Stimulated activated naive CD4-positive, alpha-beta T cell treated with Interleukin-2 at 50 U/mL for 16 hours (primary cell): ENCODE measurements at regions not wholly inside any gene's neighbourhood (a gene's known extent, or its start where the extent isn't known, plus 50 kb on each side); places are given as distances from the start of the nearest gene placed in this dataset.
"Not testable (repeated sequence)": the region's sequence is repeated elsewhere in the genome, so short reads cannot be mapped to it uniquely, and the experiment has no call there.

Experiments
- DNase-seq: peaks from one replicate; lab custom pipeline; 2025; lab: John Stamatoyannopoulos, UW

- no peak for DNase-seq
These were observed 59.8 kb upstream of the C5orf63 start for GRCh38 chr5:127133071-127133470.

- no peak for DNase-seq
These were observed 63.6 kb upstream of the C5orf63 start for GRCh38 chr5:127136908-127137307.

DNA sequence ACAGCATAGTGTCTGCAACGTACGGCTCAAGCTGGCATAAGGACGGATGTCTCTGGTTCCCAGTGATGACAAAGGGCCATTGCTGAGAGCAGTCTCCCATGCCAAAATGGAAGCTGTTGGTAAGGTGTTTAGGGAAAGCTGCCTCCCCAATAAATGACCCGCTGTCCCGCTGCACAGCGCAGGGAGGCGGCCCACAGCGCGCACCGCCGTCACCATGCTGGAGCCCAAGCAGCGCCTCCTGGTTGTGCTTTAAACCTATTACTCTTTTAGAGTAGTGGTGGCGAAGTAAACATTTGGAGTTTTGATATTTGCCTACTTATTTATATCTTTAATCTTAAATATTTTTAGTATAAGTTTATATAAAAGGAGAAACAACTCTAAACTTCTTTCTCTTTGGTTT is 70.4 kb upstream of the C5orf63 start:
- no peak for DNase-seq

DNA sequence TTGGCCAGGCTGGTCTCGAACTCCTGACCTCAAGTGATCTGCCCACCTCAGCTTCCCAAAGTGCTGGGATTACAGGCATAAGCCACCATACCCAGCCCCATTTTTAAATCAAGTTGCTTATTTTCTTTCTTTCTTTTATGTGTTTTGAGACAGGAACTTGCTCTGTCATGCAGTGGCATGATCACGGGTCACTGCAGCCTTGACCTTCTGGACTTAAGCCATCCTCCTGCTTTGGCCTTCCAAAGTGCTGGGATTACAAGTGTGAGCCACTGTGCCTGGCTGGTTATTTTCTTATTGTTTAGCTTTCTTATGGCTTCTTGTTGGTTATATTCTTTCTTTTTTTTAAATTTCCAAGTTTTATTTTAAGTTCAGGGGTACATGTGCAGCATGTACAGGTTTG is 79.7 kb upstream of the C5orf63 start:
- no peak for DNase-seq

- no peak for DNase-seq
These were observed 80.2 kb upstream of the C5orf63 start for GRCh38 chr5:127153521-127153920.

DNA sequence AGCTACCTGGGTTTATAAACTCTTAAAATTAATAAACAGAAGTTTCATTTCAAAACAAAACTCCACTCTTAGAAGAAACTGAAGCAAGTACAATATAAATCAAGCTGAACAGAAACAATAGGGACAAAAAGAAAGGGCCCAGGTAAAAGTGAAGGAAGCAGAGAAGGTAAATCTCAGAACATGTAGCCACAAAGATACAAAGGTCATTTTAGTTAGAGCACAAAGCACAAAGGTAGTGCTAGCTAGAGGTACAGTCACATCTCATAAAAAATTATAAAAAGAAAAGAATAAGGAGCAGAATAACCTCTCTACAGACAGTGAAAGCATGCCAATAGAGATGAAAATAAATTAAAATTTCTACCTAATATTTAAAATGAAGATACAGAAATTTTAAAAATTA is 90.4 kb upstream of the C5orf63 start:
- no peak for DNase-seq

DNA sequence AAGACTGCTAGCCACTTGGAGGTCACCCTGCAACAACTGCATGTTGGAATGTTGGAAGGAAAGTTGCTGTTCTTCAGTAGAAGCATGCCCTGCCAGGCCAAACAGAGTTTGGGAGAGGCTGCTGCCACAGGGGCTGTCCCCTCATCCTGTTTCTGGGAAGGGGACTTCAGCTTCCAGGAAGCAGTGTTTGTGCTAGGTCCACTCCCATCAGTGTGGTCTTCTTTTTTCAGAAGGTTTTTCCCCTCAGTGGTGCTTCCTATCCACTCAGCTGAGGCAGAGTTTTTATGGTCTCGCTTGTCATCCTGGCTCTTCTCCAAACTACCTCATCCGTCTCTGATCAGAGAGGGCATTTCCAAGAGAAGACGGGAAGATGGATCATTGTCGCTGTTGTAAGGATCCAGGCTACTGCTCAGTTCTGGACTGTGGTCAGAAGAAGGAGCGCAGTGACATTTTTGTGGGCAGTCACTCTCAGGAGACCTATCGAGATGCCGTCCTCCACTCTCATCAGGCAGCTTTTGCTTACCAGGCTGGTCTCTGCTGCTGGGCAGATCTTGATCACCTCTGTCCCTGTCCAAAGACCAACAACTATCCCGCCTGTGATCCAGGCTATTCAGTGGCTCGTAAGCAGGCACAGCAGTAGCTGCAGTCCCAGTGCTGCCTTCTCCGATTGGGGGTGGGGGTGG is 97.8 kb upstream of the C5orf63 start:
- no peak for DNase-seq

GRCh38 chr5:127176769-127177168 is 103.5 kb upstream of the C5orf63 start:
- DNase-seq = no peak

DNA sequence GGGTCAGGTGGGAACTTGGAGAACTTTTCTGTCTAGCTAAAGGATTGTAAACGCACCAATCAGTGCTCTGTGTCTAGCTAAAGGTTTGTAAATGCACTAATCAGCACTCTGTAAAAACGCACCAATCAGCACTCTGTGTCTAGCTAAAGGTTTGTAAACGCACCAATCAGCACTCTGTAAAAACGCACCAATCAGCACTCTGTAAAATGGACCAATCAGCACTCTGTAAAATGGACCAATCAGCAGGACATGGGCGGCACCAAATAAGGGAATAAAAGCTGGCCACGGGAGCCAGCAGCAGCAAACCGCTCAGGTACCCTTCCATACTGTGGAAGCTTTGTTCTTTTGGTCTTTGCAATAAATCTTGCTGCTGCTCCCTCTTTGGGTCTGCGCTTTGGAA is 108.0 kb upstream of the MEGF10 start:
- DNase-seq = not testable (repeated sequence)

DNA sequence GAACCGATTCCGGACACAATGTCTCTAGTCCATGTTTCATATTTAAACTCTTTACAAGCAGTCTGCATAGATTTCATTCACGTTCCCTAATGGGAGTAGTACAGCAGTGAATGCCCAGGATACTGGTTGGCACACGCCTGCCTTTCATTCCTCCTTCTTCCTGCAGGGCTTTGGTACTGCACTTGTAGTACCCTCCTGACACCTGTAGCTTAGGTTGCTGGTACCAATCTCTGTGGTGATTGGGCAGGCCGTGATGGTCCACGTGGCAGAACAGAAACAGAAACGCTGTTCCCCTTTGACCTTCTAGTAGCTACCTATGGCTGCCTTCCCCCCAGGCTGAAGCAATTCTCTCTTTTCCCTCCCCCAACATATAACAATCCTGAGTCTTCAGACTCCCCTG is 107.3 kb upstream of the MEGF10 start:
- no peak for DNase-seq

GRCh38 chr5:127184851-127185250 is 105.7 kb upstream of the MEGF10 start:
- no peak for DNase-seq

GRCh38 chr5:127186657-127187056 is 103.9 kb upstream of the MEGF10 start:
- no peak for DNase-seq

DNA sequence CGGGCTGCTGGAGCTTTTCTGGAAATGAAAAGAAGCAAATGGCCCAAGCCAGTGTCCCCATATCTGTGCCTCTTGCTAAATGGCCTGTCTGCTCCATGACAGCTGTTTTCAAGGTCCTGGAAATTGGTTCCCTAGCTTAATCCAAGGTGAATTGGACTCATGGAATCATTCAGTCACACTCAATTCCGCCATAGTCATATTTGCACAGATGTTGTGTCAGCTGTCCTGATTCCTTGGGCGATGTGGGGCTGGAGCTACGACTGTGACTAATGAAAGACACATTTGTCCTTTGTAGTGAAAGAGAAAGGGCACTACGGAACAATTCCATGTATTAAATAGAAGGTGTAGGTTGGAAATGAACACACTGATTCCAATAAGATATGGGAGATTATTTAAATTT is 102.9 kb upstream of the MEGF10 start:
- DNase-seq = no peak

GRCh38 chr5:127192150-127192549 is 98.4 kb upstream of the MEGF10 start:
- no peak for DNase-seq

DNA sequence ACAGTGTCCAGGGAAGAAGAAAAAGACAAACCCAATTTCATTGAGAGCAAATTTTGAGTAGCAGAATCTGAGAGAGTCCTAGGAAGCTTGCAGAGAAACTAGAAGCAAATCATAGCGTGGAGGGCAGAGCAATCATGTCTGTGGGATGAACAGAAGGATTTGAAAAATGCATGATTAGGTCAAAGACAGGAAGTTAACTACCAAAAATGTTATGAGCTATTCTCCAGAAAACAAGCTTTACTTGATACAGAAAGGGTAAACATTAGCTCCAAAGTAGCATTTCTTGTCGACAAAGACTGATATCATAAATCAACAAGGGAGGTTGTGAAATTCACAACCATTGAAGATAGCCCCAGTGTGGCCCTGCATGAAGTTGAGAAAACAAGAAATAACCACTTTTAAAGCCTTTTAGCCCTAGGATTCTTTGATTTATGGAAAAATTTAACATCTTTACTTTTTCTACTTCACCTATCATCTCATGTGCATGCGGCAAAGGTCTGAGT is 97.7 kb upstream of the MEGF10 start:
- no peak for DNase-seq

DNA sequence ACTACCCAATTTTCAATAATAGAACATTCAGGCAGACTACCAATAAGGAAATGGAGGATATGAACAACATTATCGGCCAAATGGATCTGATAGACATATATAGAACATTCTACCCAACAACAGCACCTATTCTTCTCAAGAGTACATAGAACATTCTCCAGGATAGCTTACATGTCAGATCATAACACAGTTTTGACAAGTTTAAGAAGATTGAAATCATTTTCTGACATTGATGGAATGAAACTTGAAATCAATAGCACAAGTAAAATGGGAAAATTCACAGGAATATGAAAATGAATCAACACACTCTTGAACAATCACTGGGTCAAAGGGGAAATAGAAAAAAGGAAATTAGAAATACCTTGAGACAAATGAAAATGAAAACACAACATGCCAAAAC is 94.6 kb upstream of the MEGF10 start:
- DNase-seq = no peak

DNA sequence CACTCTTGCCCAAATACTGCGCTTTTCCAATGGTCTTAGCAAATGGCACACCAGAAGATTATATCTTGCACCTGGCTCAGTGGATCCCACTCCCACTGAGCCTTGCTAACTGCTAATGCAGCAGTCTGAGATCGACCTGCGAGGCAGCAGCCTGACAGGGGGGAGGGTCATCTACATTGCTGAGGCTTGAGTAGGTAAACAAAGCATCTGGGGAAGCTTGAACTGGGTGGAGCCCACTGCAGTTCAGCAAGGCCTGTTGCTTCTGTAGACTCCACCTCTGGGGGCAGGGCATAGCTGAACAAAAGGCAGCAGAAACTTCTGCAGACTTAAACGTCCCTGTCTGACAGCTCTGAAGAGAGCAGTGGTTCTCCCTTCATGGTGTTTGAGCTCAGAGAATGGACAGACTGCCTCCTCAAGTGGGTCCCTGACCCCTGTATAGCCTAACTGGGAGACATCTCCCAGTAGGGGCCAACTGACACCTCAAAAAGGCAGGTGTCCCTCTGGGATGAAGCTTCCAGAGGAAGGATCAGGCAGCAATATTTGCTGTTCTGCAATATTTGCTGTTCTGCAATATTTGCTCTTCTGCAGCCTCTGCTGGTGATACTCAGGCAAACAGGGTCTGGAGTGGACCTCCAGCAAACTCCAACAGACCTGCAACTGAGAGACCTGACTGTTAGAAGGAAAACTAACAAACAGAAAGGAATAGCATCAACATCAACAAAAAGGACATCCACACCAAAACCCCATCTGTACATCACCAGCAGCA is 93.0 kb upstream of the MEGF10 start:
- not testable (repeated sequence) for DNase-seq

- DNase-seq = not testable (repeated sequence)
These were observed 87.9 kb upstream of the MEGF10 start for GRCh38 chr5:127202738-127203137.

GRCh38 chr5:127203818-127204217 is 86.8 kb upstream of the MEGF10 start:
- no peak for DNase-seq

DNA sequence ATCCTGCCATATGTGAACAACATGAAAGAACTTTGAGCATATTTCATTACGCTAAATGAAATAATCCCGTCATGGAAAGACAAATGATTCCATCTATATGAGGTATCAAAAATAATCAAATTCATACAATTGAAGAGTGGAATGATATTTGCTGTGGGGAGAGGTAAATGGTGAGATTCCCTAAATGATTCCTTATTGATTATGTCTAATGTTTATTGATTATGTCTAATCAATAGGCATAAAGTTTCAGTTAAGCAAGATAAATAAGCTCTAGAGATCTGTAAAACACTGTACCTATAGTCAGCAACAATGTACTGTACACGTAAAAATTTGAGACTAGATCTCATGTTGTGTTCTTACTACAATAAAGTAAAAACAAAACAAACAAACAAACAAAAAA is 85.4 kb upstream of the MEGF10 start:
- no peak for DNase-seq

- DNase-seq = no peak
These were observed 84.1 kb upstream of the MEGF10 start for GRCh38 chr5:127206320-127207113.

GRCh38 chr5:127210042-127210441 is 80.6 kb upstream of the MEGF10 start:
- no peak for DNase-seq

GRCh38 chr5:127213231-127213630 is 77.4 kb upstream of the MEGF10 start:
- DNase-seq = no peak
